DND-41 (cell line): ENCODE measurements at regions not wholly inside any gene's neighbourhood (a gene's known extent, or its start where the extent isn't known, plus 50 kb on each side); places are given as distances from the start of the nearest gene placed in this dataset.
A peak's percentile ranks its signal among the peaks of the same experiment; 100 is the strongest.

Source experiments
- ATAC-seq: fragments of 200-7000 bp; cut with Tn5 transposase; 3 replicates; pipeline ENCODE4 v1.9.1; 2021; ENCODE audit warnings: low read depth; ENCODE audit not compliant: insufficient read depth
- DNase-seq: peaks from one replicate; pipeline ENCODE4 v3.0.0-alpha.2; 2020
- H2AFZ ChIP-seq: 2 replicates; pipeline ENCODE4 v1.6.0; 2012; ENCODE audit warnings: low read depth, low read length
- H3K27ac ChIP-seq: 2 replicates; pipeline ENCODE4 v1.5.1; 2012; ENCODE audit warnings: low read length, inconsistent platforms
- H3K27me3 ChIP-seq: fragments of 200-600 bp; sonication (generic); 2 replicates; pipeline ENCODE4 v1.6.0; 2012; ENCODE audit warnings: low read length, mild to moderate bottlenecking, inconsistent platforms; ENCODE audit not compliant: insufficient read depth, poor library complexity
- H3K36me3 ChIP-seq: 2 replicates; pipeline ENCODE4 v1.5.1; 2012; ENCODE audit warnings: low read length, inconsistent platforms; ENCODE audit not compliant: insufficient read depth
- H3K4me1 ChIP-seq: 2 replicates; pipeline ENCODE4 v1.5.1; 2012; ENCODE audit warnings: mild to moderate bottlenecking, low read length; ENCODE audit not compliant: insufficient read depth
- H3K4me2 ChIP-seq: 2 replicates; pipeline ENCODE4 v1.6.0; 2012; ENCODE audit warnings: mild to moderate bottlenecking, moderate library complexity, low read length, inconsistent platforms; ENCODE audit not compliant: insufficient read depth
- H3K4me3 ChIP-seq, 2 experiments: fragments of 200-600 bp in 1 of 2; shearing (Covaris generic) in 1 of 2; 2 replicates each; pipeline ENCODE4 v1.5.1; 2012 to 2016; ENCODE audit warnings: inconsistent platforms in 2 of 2, low read length in 2 of 2, mild to moderate bottlenecking in 2 of 2, low read depth in 1 of 2, moderate library complexity in 1 of 2
- H3K79me2 ChIP-seq: 2 replicates; pipeline ENCODE4 v1.6.0; 2012; ENCODE audit warnings: low read length, inconsistent platforms; ENCODE audit not compliant: insufficient read depth
- H3K9ac ChIP-seq: 2 replicates; pipeline ENCODE4 v1.6.0; 2012; ENCODE audit warnings: low read depth, mild to moderate bottlenecking, inconsistent platforms, low read length, moderate library complexity
- H3K9me3 ChIP-seq: 2 replicates; pipeline ENCODE4 v1.5.1; 2012; ENCODE audit warnings: low read length, moderate library complexity, mild to moderate bottlenecking, inconsistent platforms; ENCODE audit not compliant: insufficient read depth, severe bottlenecking
- H4K20me1 ChIP-seq: 2 replicates; pipeline ENCODE4 v1.6.0; 2012; ENCODE audit warnings: low read length; ENCODE audit not compliant: insufficient read depth
- EZH2 ChIP-seq: IDR thresholded peaks from 3 replicates; pipeline ENCODE4 v1.6.1; 2012; ENCODE audit warnings: borderline replicate concordance, low read depth, mild to moderate bottlenecking, moderate library complexity, low read length, inconsistent platforms; ENCODE audit not compliant: severe bottlenecking
- TF ChIP-seq, protein P1 (sequence below): IDR thresholded peaks from 2 replicates; pipeline ENCODE4 v1.5.1; 2012; ENCODE audit warnings: borderline replicate concordance, low read length, moderate library complexity, mild to moderate bottlenecking; ENCODE audit not compliant: poor library complexity, severe bottlenecking; ENCODE audit errors: extremely low read depth

DNA sequence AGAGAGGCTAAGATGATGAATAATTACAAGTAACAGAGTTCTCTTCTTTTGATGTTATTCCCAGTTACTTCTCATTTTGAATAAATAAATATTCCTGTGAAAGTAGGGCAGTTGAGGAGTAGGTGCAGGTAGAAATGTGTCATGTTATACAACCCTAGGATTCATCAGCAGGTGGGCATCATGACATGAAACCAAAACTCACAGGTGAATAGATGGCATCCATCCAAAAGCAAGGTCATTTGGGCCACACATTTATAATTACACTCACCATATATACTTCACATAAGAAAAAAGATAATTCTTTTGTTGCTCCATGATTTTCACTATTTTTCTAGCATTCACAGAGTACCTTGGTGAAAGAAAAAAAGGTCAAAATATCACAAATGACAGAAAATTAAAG, 273.6 kb downstream of the ZBBX start:
- no peaks in the 10 kb centered on the region for H3K9me3 ChIP-seq
- H3K79me2 ChIP-seq, result no peaks in the 10 kb centered on the region

DNA sequence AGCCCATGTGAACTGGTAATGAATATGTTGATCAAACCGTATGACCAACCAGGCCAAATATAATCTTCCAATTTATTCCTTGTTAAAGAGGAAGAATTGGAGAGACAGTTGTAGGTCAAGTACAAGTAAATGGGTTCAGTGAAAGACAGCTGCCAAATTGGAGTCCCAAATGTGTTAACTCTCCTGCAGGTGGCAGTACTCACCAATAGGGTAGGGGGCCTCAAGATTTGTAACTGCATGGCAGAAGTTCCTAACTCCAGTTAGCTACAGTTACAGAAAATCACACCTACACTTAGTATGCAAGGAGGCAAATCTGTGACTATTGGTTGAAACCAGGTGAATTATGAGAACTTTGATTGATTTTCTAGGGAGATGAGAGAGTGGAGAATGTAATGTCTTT, 278.0 kb downstream of the ZBBX start:
- ATAC-seq (no peak), DNase-seq (no peak)

More for the DNA sequence above, 273.6 kb downstream of the ZBBX start:
- H3K9ac ChIP-seq, result no peak overlapping the region
- ATAC-seq (no peak), DNase-seq (no peak)
- H3K4me2 ChIP-seq, result no peak overlapping the region
- TF ChIP-seq, protein P1, sequence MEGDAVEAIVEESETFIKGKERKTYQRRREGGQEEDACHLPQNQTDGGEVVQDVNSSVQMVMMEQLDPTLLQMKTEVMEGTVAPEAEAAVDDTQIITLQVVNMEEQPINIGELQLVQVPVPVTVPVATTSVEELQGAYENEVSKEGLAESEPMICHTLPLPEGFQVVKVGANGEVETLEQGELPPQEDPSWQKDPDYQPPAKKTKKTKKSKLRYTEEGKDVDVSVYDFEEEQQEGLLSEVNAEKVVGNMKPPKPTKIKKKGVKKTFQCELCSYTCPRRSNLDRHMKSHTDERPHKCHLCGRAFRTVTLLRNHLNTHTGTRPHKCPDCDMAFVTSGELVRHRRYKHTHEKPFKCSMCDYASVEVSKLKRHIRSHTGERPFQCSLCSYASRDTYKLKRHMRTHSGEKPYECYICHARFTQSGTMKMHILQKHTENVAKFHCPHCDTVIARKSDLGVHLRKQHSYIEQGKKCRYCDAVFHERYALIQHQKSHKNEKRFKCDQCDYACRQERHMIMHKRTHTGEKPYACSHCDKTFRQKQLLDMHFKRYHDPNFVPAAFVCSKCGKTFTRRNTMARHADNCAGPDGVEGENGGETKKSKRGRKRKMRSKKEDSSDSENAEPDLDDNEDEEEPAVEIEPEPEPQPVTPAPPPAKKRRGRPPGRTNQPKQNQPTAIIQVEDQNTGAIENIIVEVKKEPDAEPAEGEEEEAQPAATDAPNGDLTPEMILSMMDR, result no peak
- H4K20me1 ChIP-seq, result no peaks in the 10 kb centered on the region
- no peaks in the 10 kb centered on the region for H3K4me1 ChIP-seq
- H3K4me3 ChIP-seq, result no peak overlapping the region
- H3K36me3 ChIP-seq, result no peaks in the 10 kb centered on the region
- H3K27me3 ChIP-seq, result no peaks in the 10 kb centered on the region
- H2AFZ ChIP-seq, result no peak overlapping the region
- H3K27ac ChIP-seq, result no peak overlapping the region

DNA sequence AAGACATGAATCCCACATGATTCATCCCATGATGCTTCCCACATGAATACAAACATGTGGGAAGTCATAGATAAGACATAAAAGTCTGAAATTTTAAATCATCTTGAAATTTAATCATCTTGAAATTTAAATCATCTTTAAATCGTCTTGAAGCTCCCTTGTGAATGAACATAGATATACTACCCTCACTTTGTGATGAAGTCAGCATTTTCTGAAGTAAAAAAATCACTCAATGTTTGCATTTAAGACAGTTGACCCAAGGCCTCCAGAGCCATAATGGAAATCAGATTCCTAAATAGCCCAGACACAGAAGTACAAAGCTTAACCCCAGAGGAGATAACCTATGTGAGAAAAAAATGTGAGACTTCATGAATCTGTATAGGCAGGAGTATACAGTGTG, 279.4 kb downstream of the ZBBX start:
- Histone ChIP-seq H3K36me3 (no peaks in the 10 kb centered on the region), H3K4me2 (no peak overlapping the region)
- TF ChIP-seq EZH2, result no peak
- TF ChIP-seq, protein P1, result no peak

More for the DNA sequence above, 278.0 kb downstream of the ZBBX start:
- no peak overlapping the region for H2AFZ ChIP-seq
- no peak overlapping the region for H3K4me3 ChIP-seq
- no peaks in the 10 kb centered on the region for H3K9me3 ChIP-seq
- H3K36me3 ChIP-seq, result no peaks in the 10 kb centered on the region
- no peaks in the 10 kb centered on the region for H4K20me1 ChIP-seq
- no peaks in the 10 kb centered on the region for H3K4me1 ChIP-seq
- no peak for TF ChIP-seq EZH2
- TF ChIP-seq, protein P1, result peak; percentile 25
- H3K9ac ChIP-seq, result no peak overlapping the region
- no peaks in the 10 kb centered on the region for H3K27me3 ChIP-seq
- no peak overlapping the region for H3K4me2 ChIP-seq
- no peak overlapping the region for H3K27ac ChIP-seq
- H3K79me2 ChIP-seq, result no peaks in the 10 kb centered on the region

GRCh38 chr3:167100200-167100599, 279.9 kb downstream of the ZBBX start:
- Histone ChIP-seq H3K9me3 (no peaks in the 10 kb centered on the region), H3K4me1 (no peaks in the 10 kb centered on the region), H3K9ac (no peak overlapping the region), H3K36me3 (no peaks in the 10 kb centered on the region), H3K4me2 (no peak overlapping the region), H2AFZ (no peak overlapping the region), H3K79me2 (no peaks in the 10 kb centered on the region), H3K4me3 (no peak overlapping the region), H3K27me3 (no peaks in the 10 kb centered on the region), H3K27ac (no peak overlapping the region), H4K20me1 (no peaks in the 10 kb centered on the region)
- no peak for ATAC-seq
- TF ChIP-seq, protein P1, result no peak
- TF ChIP-seq EZH2, result no peak
- DNase-seq, result no peak

More for the DNA sequence above, 279.4 kb downstream of the ZBBX start:
- Histone ChIP-seq H3K4me1 (no peaks in the 10 kb centered on the region), H2AFZ (no peak overlapping the region), H3K27ac (no peak overlapping the region), H3K79me2 (no peaks in the 10 kb centered on the region), H3K9me3 (no peaks in the 10 kb centered on the region), H3K9ac (no peak overlapping the region), H4K20me1 (no peaks in the 10 kb centered on the region), H3K27me3 (no peaks in the 10 kb centered on the region), H3K4me3 (no peak overlapping the region)
- no peak for DNase-seq
- no peak for ATAC-seq
